Umbilical cord (tissue), 1 donor: ENCODE measurements at regions not wholly inside any gene's neighbourhood (a gene's known extent, or its start where the extent isn't known, plus 50 kb on each side); places are given as distances from the start of the nearest gene placed in this dataset.
"Not testable (repeated sequence)": the region's sequence is repeated elsewhere in the genome, so short reads cannot be mapped to it uniquely, and the experiment has no call there.

Source experiments
- DNase-seq: peaks from one replicate; pipeline ENCODE4 v3.0.0-alpha.2; 2015; ENCODE audit warnings: low spot score

GRCh38 chr1:234799021-234799689, 189.2 kb upstream of the IRF2BP2 start:
- DNase-seq, result not testable (repeated sequence)

GRCh38 chr1:234797216-234797615, 187.2 kb upstream of the IRF2BP2 start:
- DNase-seq, result not testable (repeated sequence)

- DNase-seq, result not testable (repeated sequence)
Measured at GRCh38 chr1:234796438-234796792, 186.4 kb upstream of the IRF2BP2 start.

DNA sequence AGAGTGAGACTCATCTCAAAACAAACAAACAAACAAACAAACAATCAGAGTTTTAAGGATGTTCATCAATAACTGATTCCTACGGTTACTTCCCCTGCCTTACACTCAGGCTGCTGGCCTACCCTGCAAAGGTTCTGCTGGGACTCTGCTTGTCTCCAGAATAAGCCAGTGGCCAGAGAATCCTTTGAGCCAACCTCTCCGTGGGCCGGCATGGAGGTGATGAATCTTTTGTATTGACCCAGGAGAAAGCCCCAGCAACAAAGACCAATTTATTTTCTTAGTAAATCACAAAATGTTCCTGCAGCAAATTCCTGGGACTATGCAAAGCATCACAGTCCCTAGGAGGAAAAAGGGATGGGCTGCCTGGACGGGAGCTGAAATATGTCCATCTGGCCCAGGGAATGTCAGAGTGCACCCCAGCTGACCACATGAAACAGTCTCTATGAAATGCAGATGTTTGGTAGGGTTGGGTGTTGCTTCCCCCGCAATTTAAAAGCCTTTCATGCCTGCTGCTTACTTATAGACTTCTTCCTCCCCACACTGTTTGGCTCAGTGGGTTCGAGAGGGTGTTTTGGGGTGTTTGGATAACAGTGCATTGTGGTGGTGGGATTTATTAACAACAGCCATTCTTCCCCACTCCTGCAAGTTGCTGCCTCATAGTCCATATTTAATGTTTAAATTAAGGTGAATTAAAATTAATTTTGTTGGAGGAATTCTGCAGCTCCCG, 185.9 kb upstream of the IRF2BP2 start:
- DNase-seq, result not testable (repeated sequence)

- not testable (repeated sequence) for DNase-seq
Measured at GRCh38 chr1:234795007-234795406, 185.0 kb upstream of the IRF2BP2 start.

- DNase-seq, result not testable (repeated sequence)
Measured at GRCh38 chr1:234794452-234794851, 184.5 kb upstream of the IRF2BP2 start.

- DNase-seq, result not testable (repeated sequence)
Measured at GRCh38 chr1:234793924-234794323, 183.9 kb upstream of the IRF2BP2 start.

- DNase-seq, result not testable (repeated sequence)
Measured at GRCh38 chr1:234792221-234792864, 182.4 kb upstream of the IRF2BP2 start.

GRCh38 chr1:234791615-234792014, 181.6 kb upstream of the IRF2BP2 start:
- DNase-seq, result not testable (repeated sequence)

DNA sequence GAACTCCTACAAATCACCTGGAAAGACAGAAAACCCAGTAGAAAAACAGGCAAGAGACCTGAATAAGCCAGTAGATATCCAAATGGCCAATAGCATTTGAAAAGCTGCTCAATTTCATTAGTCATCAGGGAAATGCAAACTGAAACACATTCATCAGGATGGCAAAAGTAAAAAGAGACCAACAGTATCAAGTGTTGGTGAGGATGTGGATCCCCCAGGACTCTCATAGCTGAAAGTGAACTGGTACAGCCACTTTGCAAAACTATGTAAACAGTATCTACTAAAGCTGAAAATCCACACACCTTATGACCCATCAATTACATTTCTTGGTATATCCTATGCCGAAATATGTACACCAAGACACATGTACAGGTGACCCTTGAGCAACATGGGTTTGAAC, 180.4 kb upstream of the IRF2BP2 start:
- not testable (repeated sequence) for DNase-seq

DNA sequence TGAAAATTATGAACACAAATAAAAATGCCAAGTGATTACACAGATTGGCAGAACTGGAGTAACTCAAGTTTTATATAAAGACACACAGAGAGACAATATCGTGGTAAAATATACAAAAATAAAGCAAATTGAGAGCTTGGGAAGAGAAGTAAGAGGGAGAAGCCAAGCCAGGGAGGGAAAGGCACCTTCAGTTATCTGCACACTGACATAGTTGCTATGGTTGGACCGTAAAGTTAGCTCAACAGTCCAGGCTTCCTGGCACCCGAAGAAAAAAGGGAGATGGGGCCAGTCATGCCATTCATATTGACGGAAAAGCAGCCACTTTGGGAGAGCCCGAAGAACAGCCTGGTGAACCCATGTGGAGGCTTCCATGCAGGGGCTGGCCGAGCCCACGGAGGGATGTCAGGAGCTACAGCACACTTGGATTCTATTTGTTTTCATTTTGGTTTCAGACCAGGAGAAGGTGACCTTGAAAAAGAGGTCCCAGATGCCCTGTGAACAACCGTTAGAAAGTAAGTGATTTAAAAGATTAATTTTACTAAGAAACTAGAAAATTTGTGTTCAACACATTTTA, 177.1 kb upstream of the IRF2BP2 start:
- not testable (repeated sequence) for DNase-seq

- DNase-seq, result not testable (repeated sequence)
Measured at GRCh38 chr1:234785922-234786321, 175.9 kb upstream of the IRF2BP2 start.

DNA sequence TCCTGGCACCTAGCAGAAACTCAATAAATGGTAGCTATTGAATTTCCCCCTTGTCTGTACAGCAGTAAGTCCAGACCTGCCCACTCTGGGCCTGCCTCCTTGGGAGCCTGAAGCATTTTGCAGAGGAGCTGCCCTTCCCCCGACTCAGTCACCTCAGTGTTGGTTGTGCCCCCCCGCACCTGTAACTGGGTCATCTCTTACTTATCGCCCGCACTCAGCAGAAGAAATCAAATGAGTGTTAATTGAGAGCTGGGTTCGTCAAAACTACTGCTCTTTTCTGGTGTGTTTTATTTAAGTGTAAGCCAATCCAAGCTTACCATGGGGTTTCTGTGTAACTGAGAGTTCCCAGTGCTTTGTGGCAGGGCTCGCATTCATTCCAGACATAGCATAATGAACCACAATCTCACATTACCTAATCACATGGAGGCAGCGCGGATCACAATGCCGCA, 175.5 kb upstream of the IRF2BP2 start:
- DNase-seq, result peak; percentile 2

GRCh38 chr1:234784108-234784507, 174.1 kb upstream of the IRF2BP2 start:
- not testable (repeated sequence) for DNase-seq

- DNase-seq, result no peak
Measured at GRCh38 chr1:234782791-234783190, 172.8 kb upstream of the IRF2BP2 start.

DNA sequence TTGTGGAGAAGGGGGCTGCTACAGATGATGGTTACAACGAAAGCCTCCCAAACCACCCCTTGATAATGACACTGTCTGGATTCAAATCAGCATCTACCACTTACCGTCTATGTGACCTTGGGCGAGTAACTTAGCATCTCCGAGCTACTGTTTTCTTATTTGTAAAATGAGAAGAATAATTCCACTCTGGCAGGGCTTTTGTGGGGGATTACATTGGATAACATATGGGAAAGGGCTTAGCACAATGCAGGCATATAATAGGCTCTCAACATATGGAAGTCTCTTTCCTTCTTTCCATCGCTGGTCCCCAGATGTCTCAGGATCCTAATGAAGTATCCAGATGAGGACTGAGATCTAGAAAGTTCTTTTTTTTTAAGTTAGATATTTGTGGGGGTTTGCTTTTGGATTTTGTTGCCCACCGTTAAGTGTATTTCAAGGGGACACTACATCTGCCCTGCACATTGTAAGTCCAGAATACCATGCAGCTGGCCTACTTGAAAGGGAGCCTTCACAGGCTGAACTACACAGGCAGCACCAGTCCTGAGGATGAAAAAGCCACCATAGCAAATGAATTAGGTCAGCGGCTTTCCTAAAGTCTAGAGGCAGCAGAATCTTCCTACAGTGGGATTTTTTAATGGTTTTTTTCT, 172.2 kb upstream of the IRF2BP2 start:
- peak; percentile 67 for DNase-seq

- peak; percentile 6 for DNase-seq
Measured at GRCh38 chr1:234781241-234782065, 171.5 kb upstream of the IRF2BP2 start.

DNA sequence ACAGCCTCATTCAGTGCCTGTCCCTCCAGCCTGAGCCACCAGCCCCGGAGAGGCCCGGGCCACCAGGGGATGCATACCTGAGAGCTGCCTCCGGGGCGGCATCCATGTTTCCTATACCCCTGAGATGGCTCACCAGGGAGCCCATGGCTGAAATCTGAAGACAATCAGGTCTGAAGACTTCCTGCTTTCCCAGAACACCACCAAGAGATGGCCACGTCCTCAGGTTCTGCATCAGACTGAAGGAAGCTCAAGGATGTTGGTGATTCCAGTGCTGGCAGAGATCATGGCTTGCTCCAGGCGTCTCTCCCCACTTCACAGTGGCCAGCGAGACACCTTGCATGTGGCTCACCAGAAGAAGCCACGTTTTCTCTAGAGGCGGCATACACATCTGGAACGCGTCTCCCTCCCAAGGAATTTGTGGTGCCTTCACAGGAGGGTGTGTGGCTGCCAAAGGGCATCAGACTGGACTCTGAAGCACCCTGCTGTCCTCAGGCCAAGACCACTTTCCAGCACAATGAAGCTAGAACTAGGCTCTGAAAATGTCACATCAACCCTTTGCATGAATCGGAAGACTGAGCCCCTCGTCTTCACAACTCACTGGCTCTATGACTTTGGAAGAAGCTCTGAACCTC, 170.7 kb upstream of the IRF2BP2 start:
- DNase-seq, result peak; percentile 3

DNA sequence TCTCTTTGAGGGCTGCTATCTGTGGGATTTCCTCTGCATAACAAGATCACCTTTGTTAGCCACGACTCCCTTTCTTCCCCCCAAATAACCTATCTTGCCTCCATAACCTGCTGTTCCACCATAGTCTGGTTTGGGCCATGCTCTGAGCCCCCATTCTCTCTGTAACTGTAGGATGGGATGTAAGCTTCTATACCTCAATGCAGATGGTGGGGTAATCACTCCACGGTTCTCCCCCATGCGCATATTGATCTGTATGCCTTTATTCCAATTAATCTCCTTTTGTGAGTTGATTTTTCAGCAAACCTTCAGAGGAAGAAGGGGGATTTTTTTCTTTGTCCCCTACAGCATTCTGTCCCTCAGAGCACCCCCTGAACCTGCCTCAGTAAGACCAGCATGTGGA, 170.1 kb upstream of the IRF2BP2 start:
- no peak for DNase-seq

DNA sequence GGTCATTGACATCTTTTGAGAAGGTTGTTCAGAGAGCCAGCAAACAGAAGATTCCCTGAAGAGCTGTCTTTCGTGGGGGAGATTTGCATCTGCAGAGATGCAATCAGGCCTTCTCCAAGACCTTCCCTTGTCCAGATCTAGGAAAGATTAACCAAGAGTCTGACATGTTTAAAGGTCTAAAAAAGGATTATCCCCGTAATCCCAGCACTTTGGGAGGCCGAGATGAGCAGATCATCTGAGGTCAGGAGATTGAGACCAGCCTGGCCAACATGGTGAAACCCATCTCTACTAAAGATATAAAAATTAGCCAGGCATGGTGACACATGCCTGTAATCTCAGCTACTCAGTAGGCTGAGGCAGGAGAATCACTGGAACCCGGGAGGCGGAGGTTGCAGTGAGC, 169.6 kb upstream of the IRF2BP2 start:
- peak; percentile 41 for DNase-seq
